Activated T-cell treated with anti-CD3 and anti-CD28 coated beads for 4 hours (primary cell): ENCODE measurements at regions not wholly inside any gene's neighbourhood (a gene's known extent, or its start where the extent isn't known, plus 50 kb on each side); places are given as distances from the start of the nearest gene placed in this dataset.
"Not testable (repeated sequence)": the region's sequence is repeated elsewhere in the genome, so short reads cannot be mapped to it uniquely, and the experiment has no call there.

Experiments
- DNase-seq: peaks from one replicate; pipeline ENCODE4 v3.0.0-alpha.2; 2020

GRCh38 chr13:18238586-18238985 is 943.0 kb downstream of the TUBA3C start:
- DNase-seq, result not testable (repeated sequence)

- DNase-seq, result no peak
Measured at GRCh38 chr13:18236528-18236815, 945.2 kb downstream of the TUBA3C start.

- no peak for DNase-seq
Measured at GRCh38 chr13:18235756-18236527, 945.7 kb downstream of the TUBA3C start.

GRCh38 chr13:18235172-18235571 is 946.5 kb downstream of the TUBA3C start:
- no peak for DNase-seq

- not testable (repeated sequence) for DNase-seq
Measured at GRCh38 chr13:18234451-18234850, 947.2 kb downstream of the TUBA3C start.

- no peak for DNase-seq
Measured at GRCh38 chr13:18233783-18234299, 947.8 kb downstream of the TUBA3C start.

- DNase-seq, result no peak
Measured at GRCh38 chr13:18232994-18233782, 948.4 kb downstream of the TUBA3C start.

GRCh38 chr13:18232298-18232993 is 949.2 kb downstream of the TUBA3C start:
- no peak for DNase-seq

GRCh38 chr13:18224411-18224810 is 957.2 kb downstream of the TUBA3C start:
- DNase-seq, result not testable (repeated sequence)

- not testable (repeated sequence) for DNase-seq
Measured at GRCh38 chr13:18214689-18215088, 966.9 kb downstream of the TUBA3C start.

- not testable (repeated sequence) for DNase-seq
Measured at GRCh38 chr13:18213511-18213910, 968.1 kb downstream of the TUBA3C start.

GRCh38 chr13:18212873-18213272 is 968.8 kb downstream of the TUBA3C start:
- DNase-seq, result peak; percentile 2

- not testable (repeated sequence) for DNase-seq
Measured at GRCh38 chr13:18211752-18212560, 969.7 kb downstream of the TUBA3C start.

GRCh38 chr13:18204614-18205178 is 976.9 kb downstream of the TUBA3C start:
- not testable (repeated sequence) for DNase-seq

- DNase-seq, result not testable (repeated sequence)
Measured at GRCh38 chr13:18195365-18195678, 986.3 kb downstream of the TUBA3C start.

GRCh38 chr13:18194631-18195364 is 986.8 kb downstream of the TUBA3C start:
- not testable (repeated sequence) for DNase-seq

- not testable (repeated sequence) for DNase-seq
Measured at GRCh38 chr13:18194104-18194503, 987.5 kb downstream of the TUBA3C start.
